Upper lobe of right lung (tissue), 1 donor: ENCODE measurements at regions not wholly inside any gene's neighbourhood (a gene's known extent, or its start where the extent isn't known, plus 50 kb on each side); places are given as distances from the start of the nearest gene placed in this dataset.

Source experiments
- ATAC-seq: fragments of 200-7000 bp; cut with Tn5 transposase; one replicate; pipeline ENCODE4 v1.9.1; 2020; ENCODE audit warnings: mild to moderate bottlenecking, moderate library complexity
- DNase-seq: peaks from one replicate; pipeline ENCODE4 v3.0.0-alpha.2; 2020
- H3K27ac ChIP-seq: fragments of 200-600 bp; one replicate; pipeline ENCODE4 v1.8.0; 2022
- H3K27me3 ChIP-seq: fragments of 200-600 bp; one replicate; pipeline ENCODE4 v1.8.0; 2022; ENCODE audit warnings: mild to moderate bottlenecking
- H3K36me3 ChIP-seq: fragments of 200-600 bp; one replicate; pipeline ENCODE4 v1.8.0; 2022
- H3K4me1 ChIP-seq: fragments of 200-600 bp; one replicate; pipeline ENCODE4 v1.8.0; 2022
- H3K4me3 ChIP-seq: fragments of 200-600 bp; one replicate; pipeline ENCODE4 v1.8.0; 2022; ENCODE audit warnings: mild to moderate bottlenecking
- H3K9me3 ChIP-seq: fragments of 200-600 bp; one replicate; pipeline ENCODE4 v1.8.0; 2022
- intact Hi-C: fragments of 100-400 bp; cut with DNase I; formaldehyde crosslinking; loops from one replicate; pipeline ENCODE4 v1.11.0; 2022
- TF ChIP-seq, protein P1 (sequence below): fragments of 200-600 bp; IDR thresholded peaks from one replicate; pipeline ENCODE4 v1.8.0; 2022; ENCODE audit warnings: antibody characterized with exemption
- donor health status: DM: no; HTN: yes; CAD: no; lungs with severe emphysema.

DNA sequence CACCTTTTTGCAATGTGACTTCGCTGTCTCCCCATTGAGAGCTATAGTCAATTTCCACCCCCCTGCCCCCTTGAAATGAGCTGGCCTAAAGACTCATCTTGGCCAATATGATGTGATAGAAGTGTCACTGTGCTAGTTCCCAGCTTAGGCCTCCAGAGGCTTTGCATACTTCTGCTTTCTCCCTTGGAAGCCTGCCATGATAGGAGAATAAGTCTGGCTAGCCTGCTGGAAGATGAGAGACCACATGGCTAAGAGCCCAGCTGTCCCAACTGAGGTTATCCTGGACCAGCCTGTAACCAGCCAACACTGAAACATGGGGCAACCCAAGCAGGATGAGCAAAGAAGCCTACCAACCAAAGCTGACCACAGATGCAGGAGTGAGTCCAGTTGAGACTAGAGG, 196.9 kb downstream of the GRIN2B start:
- H3K9me3 ChIP-seq, result no peaks in the 10 kb centered on the region
- no peak overlapping the region for H3K27ac ChIP-seq
- intact Hi-C loops, result no loop called here
- H3K4me1 ChIP-seq, result no peaks in the 10 kb centered on the region
- DNase-seq, result no peak
- ATAC-seq, result no peak
- TF ChIP-seq, protein P1, sequence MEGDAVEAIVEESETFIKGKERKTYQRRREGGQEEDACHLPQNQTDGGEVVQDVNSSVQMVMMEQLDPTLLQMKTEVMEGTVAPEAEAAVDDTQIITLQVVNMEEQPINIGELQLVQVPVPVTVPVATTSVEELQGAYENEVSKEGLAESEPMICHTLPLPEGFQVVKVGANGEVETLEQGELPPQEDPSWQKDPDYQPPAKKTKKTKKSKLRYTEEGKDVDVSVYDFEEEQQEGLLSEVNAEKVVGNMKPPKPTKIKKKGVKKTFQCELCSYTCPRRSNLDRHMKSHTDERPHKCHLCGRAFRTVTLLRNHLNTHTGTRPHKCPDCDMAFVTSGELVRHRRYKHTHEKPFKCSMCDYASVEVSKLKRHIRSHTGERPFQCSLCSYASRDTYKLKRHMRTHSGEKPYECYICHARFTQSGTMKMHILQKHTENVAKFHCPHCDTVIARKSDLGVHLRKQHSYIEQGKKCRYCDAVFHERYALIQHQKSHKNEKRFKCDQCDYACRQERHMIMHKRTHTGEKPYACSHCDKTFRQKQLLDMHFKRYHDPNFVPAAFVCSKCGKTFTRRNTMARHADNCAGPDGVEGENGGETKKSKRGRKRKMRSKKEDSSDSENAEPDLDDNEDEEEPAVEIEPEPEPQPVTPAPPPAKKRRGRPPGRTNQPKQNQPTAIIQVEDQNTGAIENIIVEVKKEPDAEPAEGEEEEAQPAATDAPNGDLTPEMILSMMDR, result no peak
- no peaks in the 10 kb centered on the region for H3K36me3 ChIP-seq
- H3K4me3 ChIP-seq, result no peak overlapping the region
- no peaks in the 10 kb centered on the region for H3K27me3 ChIP-seq

DNA sequence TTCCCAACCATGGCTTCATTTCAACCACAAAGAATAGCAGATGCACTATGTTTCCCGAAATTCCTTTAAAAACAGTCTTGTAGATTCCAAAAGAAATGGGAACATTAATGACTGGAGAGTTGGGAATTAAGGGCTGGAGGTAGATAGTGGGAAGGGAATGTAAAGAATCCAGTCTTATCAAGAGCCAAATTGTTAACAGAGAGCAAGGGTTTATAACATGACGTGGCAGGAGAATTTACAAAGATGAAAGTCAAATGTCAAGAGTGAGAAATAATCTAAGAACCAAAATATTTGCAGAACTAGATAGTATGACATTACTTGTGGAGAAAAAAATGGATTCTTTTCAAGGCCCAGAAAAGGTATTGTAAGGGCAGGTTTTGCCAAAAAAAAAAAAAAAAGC, 200.9 kb downstream of the GRIN2B start:
- Histone ChIP-seq H3K9me3 (no peaks in the 10 kb centered on the region), H3K27ac (no peak overlapping the region), H3K36me3 (no peaks in the 10 kb centered on the region), H3K4me3 (no peak overlapping the region), H3K4me1 (no peaks in the 10 kb centered on the region), H3K27me3 (no peaks in the 10 kb centered on the region)
- intact Hi-C loops, result no loop called here
- ATAC-seq (no peak), DNase-seq (no peak)
- TF ChIP-seq, protein P1, result no peak

DNA sequence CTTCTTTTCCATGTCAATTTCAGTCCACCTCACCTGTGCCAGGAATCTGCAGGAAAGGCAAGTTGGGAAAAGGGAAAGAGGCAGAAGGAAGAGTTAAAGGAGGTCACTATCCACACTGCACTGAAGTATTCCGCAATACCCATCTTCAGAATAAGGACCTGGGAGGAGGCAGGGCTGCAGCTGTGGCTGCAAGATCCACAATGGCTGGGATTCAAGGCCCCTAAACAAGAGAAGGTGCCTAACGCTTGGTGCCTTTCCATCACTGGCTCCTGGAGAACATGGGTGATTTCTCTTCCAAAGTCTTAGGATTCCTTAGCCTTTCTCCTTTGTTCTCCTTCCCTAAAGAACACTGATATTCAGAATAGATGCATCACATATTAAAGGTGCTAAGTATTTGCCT, 204.0 kb downstream of the GRIN2B start:
- no peaks in the 10 kb centered on the region for H3K4me1 ChIP-seq
- no peaks in the 10 kb centered on the region for H3K9me3 ChIP-seq
- ATAC-seq (no peak), DNase-seq (no peak)
- no peaks in the 10 kb centered on the region for H3K36me3 ChIP-seq
- intact Hi-C loops, result no loop called here
- no peaks in the 10 kb centered on the region for H3K27me3 ChIP-seq
- no peak overlapping the region for H3K27ac ChIP-seq
- TF ChIP-seq, protein P1, result no peak
- no peak overlapping the region for H3K4me3 ChIP-seq

- H3K27me3 ChIP-seq, result no peaks in the 10 kb centered on the region
- intact Hi-C loops, result no loop called here
- no peak overlapping the region for H3K4me3 ChIP-seq
- ATAC-seq (no peak), DNase-seq (no peak)
- TF ChIP-seq, protein P1, result no peak
- no peaks in the 10 kb centered on the region for H3K4me1 ChIP-seq
- H3K9me3 ChIP-seq, result no peaks in the 10 kb centered on the region
- no peak overlapping the region for H3K27ac ChIP-seq
- H3K36me3 ChIP-seq, result no peaks in the 10 kb centered on the region
These were observed 209.1 kb downstream of the GRIN2B start for GRCh38 chr12:13772264-13772663.

DNA sequence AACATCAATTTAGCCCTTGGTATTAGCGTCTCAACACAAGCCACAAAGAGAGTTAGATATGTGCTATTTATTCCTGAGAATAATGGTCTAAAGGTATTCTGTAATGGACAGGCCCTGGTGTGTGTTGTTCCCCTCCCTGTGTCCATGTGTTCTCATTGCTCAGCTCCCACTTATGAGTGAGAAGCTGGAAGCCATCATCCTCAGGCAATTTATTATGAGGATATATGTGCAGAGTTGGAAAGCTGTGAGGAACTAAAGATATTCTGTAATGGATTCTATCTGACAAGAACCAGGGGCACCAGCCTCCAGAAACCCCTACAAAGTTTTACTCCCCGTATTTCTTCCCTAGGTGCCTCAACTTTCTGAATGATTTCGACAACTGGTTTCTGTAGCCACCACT, 210.8 kb downstream of the GRIN2B start:
- Histone ChIP-seq H3K4me3 (no peak overlapping the region), H3K4me1 (no peaks in the 10 kb centered on the region), H3K9me3 (no peaks in the 10 kb centered on the region), H3K27ac (no peak overlapping the region), H3K27me3 (no peaks in the 10 kb centered on the region), H3K36me3 (no peaks in the 10 kb centered on the region)
- DNase-seq (no peak), ATAC-seq (no peak)
- intact Hi-C loops, result no loop called here
- TF ChIP-seq, protein P1, result no peak

GRCh38 chr12:13769966-13770365, 211.4 kb downstream of the GRIN2B start:
- DNase-seq, result no peak
- intact Hi-C loops, result no loop called here
- ATAC-seq, result no peak
- H3K36me3 ChIP-seq, result no peaks in the 10 kb centered on the region
- no peak overlapping the region for H3K4me3 ChIP-seq
- H3K27ac ChIP-seq, result no peak overlapping the region
- H3K4me1 ChIP-seq, result no peaks in the 10 kb centered on the region
- no peaks in the 10 kb centered on the region for H3K27me3 ChIP-seq
- H3K9me3 ChIP-seq, result no peaks in the 10 kb centered on the region
- TF ChIP-seq, protein P1, result no peak
